ENCODE measurements at regions not wholly inside any gene's neighbourhood (a gene's known extent, or its start where the extent isn't known, plus 50 kb on each side); places are given as distances from the start of the nearest gene placed in this dataset.
"Not testable (repeated sequence)": the region's sequence is repeated elsewhere in the genome, so short reads cannot be mapped to it uniquely, and the experiment has no call there.

- WGBS, 2 experiments (ENCODE audit: extremely low coverage in 1 of 2, insufficient coverage in 1 of 2, insufficient read length in 1 of 2, insufficient replicate concordance in 2 of 2, low coverage in 1 of 2, low lambda C conversion rate in 2 of 2, missing lambda C conversion rate in 1 of 2) = 100% methylated on average over 2 of the region's 2 CpGs; no CpG with 5 or more reads in 1 of the 2 experiments
- H4K8ac ChIP-seq (ENCODE audit: extremely low read depth, insufficient read depth, low read length); DNase-seq (ENCODE audit: low read depth in 1 of 2, low spot score in 2 of 2); H3K79me2 ChIP-seq (ENCODE audit: control insufficient read depth in 1 of 2, insufficient read depth in 2 of 2, low read length in 2 of 2); H3K36me3 ChIP-seq (ENCODE audit: control insufficient read depth in 2 of 4, insufficient read depth in 4 of 4, low read length in 3 of 4); H3K56ac ChIP-seq (replicated peaks; ENCODE audit: insufficient read length, low read depth, low read length); H4K91ac ChIP-seq (replicated peaks; ENCODE audit: insufficient read length, low read length); H3K4me1 ChIP-seq (replicated peaks in 1 of 4; ENCODE audit: control insufficient read depth in 3 of 4, insufficient read depth in 4 of 4, low read length in 3 of 4); H3K4ac ChIP-seq (replicated peaks; ENCODE audit: insufficient read length, low read depth, low read length); POLR2A ChIA-PET (ENCODE audit: partially characterized antibody); H3K79me1 ChIP-seq (ENCODE audit: low read depth, low read length); H2BK120ac ChIP-seq (replicated peaks; ENCODE audit: low read depth, low read length); H3K27ac ChIP-seq (ENCODE audit: low read depth, low read length); H2BK12ac ChIP-seq (ENCODE audit: low read depth, low read length); H2BK5ac ChIP-seq (ENCODE audit: low read depth, low read length); H3K4me3 ChIP-seq (ENCODE audit: extremely low read depth in 1 of 4, insufficient read depth in 2 of 4, low read depth in 3 of 4, low read length in 4 of 4); H3K23me2 ChIP-seq (ENCODE audit: low read depth, low read length); H2BK20ac ChIP-seq (ENCODE audit: low read length); H3K14ac ChIP-seq (ENCODE audit: insufficient read length); H3K18ac ChIP-seq (ENCODE audit: extremely low read depth, low read length); H4K20me1 ChIP-seq (replicated peaks in 1 of 2; ENCODE audit: control insufficient read depth in 1 of 2, insufficient read depth in 2 of 2, low read length in 2 of 2); FAIRE-seq; H3K27me3 ChIP-seq (replicated peaks in 1 of 4; ENCODE audit: control insufficient read depth in 3 of 4, extremely low read depth in 1 of 4, insufficient read depth in 3 of 4, low read length in 3 of 4); H2AK5ac ChIP-seq (ENCODE audit: low read depth, low read length); H2AFZ ChIP-seq (ENCODE audit: low read length); H3K23ac ChIP-seq (ENCODE audit: insufficient read length); H3K4me2 ChIP-seq (ENCODE audit: insufficient read depth in 1 of 2, low read depth in 2 of 2, low read length in 2 of 2); H3K9me3 ChIP-seq (ENCODE audit: insufficient read depth in 2 of 2, low read depth in 1 of 2, low read length in 1 of 2); H2BK15ac ChIP-seq (ENCODE audit: low read length); H4K5ac ChIP-seq (ENCODE audit: insufficient read length, low read depth, low read length); H3K9ac ChIP-seq (replicated peaks in 1 of 4; ENCODE audit: extremely low read depth in 1 of 4, low read depth in 3 of 4, low read length in 3 of 4): not testable (repeated sequence)
- CTCF ChIA-PET (ENCODE audit: partially characterized antibody) = interaction anchor here (1.0 to 1.6 kb wide), 2 partner anchors 10 to 13 kb away, joined by 4 to 5 read pairs; no protein-coding TSS in a partner anchor
Measured at GRCh38 chr2:106320439-106320838, 126.3 kb upstream of the UXS1 start.
